ENCODE measurements at regions not wholly inside any gene's neighbourhood (a gene's known extent, or its start where the extent isn't known, plus 50 kb on each side); places are given as distances from the start of the nearest gene placed in this dataset.

- no peaks in the 10 kb centered on the region for H3K36me3 ChIP-seq (replicated peaks in 1 of 2; ENCODE audit: control insufficient read depth in 1 of 2, insufficient read depth in 2 of 2, low read length in 1 of 2)
- ChIA-PET POLR2A (no interaction called here), CTCF (interaction anchor here (1.2 to 7.9 kb wide), 3 partner anchors 79 to 637 kb away, joined by 3 to 97 read pairs (median 4); no protein-coding TSS in a partner anchor)
- no peaks in the 10 kb centered on the region for H3K79me2 ChIP-seq (ENCODE audit: insufficient read depth)
- H3K9ac ChIP-seq: no peak overlapping the region
- no peaks in the 10 kb centered on the region for H4K20me1 ChIP-seq (ENCODE audit: insufficient read depth)
- WGBS (ENCODE audit: low lambda C conversion rate): 9% methylated on average over 3 of the region's 3 CpGs
- H3K9me3 ChIP-seq: no peaks in the 10 kb centered on the region
- no peak overlapping the region for H2AFZ ChIP-seq (ENCODE audit: low read depth)
- no peak overlapping the region for H3K4me2 ChIP-seq
- TF ChIP-seq GATA2 (CRISPR knock-in tag; IDR thresholded peaks at IDR 0.05) (no peak), YY1 (IDR thresholded peaks at IDR 0.05; ENCODE audit: low read depth) (no peak), USF2 (IDR thresholded peaks at IDR 0.05; ENCODE audit: borderline replicate concordance, low read depth, low read length) (no peak), MAX (IDR thresholded peaks at IDR 0.05; ENCODE audit: low read depth) (no peak), RAD21 (IDR thresholded peaks at IDR 0.05; ENCODE audit: low read length) (no peak), TAF1 (IDR thresholded peaks at IDR 0.05; ENCODE audit: borderline replicate concordance, low read depth, low read length) (no peak), FOXM1 (IDR thresholded peaks at IDR 0.05; ENCODE audit: low read depth) (no peak), RXRA (IDR thresholded peaks at IDR 0.05; ENCODE audit: borderline replicate concordance, low read depth) (no peak), TCF12 (IDR thresholded peaks at IDR 0.05) (no peak), MEF2A (IDR thresholded peaks at IDR 0.05; ENCODE audit: borderline replicate concordance, low read depth) (no peak), JUND (IDR thresholded peaks at IDR 0.05) (no peak), GABPA (IDR thresholded peaks at IDR 0.05; ENCODE audit: low read depth) (no peak)
- TF ChIP-seq, protein P1, sequence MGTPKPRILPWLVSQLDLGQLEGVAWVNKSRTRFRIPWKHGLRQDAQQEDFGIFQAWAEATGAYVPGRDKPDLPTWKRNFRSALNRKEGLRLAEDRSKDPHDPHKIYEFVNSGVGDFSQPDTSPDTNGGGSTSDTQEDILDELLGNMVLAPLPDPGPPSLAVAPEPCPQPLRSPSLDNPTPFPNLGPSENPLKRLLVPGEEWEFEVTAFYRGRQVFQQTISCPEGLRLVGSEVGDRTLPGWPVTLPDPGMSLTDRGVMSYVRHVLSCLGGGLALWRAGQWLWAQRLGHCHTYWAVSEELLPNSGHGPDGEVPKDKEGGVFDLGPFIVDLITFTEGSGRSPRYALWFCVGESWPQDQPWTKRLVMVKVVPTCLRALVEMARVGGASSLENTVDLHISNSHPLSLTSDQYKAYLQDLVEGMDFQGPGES (IDR thresholded peaks at IDR 0.05; ENCODE audit: low read depth, low read length): no peak
- TF ChIP-seq, protein P2, sequence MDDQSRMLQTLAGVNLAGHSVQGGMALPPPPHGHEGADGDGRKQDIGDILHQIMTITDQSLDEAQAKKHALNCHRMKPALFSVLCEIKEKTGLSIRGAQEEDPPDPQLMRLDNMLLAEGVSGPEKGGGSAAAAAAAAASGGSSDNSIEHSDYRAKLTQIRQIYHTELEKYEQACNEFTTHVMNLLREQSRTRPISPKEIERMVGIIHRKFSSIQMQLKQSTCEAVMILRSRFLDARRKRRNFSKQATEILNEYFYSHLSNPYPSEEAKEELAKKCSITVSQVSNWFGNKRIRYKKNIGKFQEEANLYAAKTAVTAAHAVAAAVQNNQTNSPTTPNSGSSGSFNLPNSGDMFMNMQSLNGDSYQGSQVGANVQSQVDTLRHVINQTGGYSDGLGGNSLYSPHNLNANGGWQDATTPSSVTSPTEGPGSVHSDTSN (IDR thresholded peaks at IDR 0.05): no peak
- no peak for DNase-seq
- H3K4me3 ChIP-seq (ENCODE audit: low read depth in 2 of 2, low read length in 1 of 2): no peak overlapping the region
- H3F3A ChIP-seq (replicated peaks; ENCODE audit: insufficient read depth): peaks cover 3% of the 10 kb centered on the region
- H3K9me2 ChIP-seq: no peaks in the 10 kb centered on the region
- peaks cover 0 to 27% of the 10 kb centered on the region in 2 experiments; a peak in 1 of 4 replicates for H3K4me1 ChIP-seq (ENCODE audit: control insufficient read depth in 1 of 2, insufficient read depth in 2 of 2, low read depth in 1 of 2, low read length in 1 of 2)
- H3K27ac ChIP-seq (ENCODE audit: low read depth in 2 of 2, low read length in 1 of 2): no peak overlapping the region
- no peaks in the 10 kb centered on the region for H3K27me3 ChIP-seq (ENCODE audit: insufficient read depth)
These were observed 77.2 kb downstream of the CXCL12 start for GRCh38 chr10:44307691-44308090.

- Histone ChIP-seq H3K9ac (no peak overlapping the region), H3K9me2 (no peaks in the 10 kb centered on the region), H3F3A (replicated peaks; ENCODE audit: insufficient read depth) (peaks cover 10% of the 10 kb centered on the region), H3K27ac (ENCODE audit: low read depth in 2 of 2, low read length in 1 of 2) (no peak overlapping the region), H2AFZ (ENCODE audit: low read depth) (no peak overlapping the region), H3K4me1 (ENCODE audit: control insufficient read depth in 1 of 2, insufficient read depth in 2 of 2, low read depth in 1 of 2, low read length in 1 of 2) (peaks cover 0 to 33% of the 10 kb centered on the region in 2 experiments; a peak in 2 of 4 replicates), H3K4me2 (no peak overlapping the region), H3K9me3 (no peaks in the 10 kb centered on the region), H4K20me1 (ENCODE audit: insufficient read depth) (no peaks in the 10 kb centered on the region), H3K36me3 (replicated peaks in 1 of 2; ENCODE audit: control insufficient read depth in 1 of 2, insufficient read depth in 2 of 2, low read length in 1 of 2) (no peaks in the 10 kb centered on the region), H3K27me3 (ENCODE audit: insufficient read depth) (no peaks in the 10 kb centered on the region), H3K79me2 (ENCODE audit: insufficient read depth) (no peaks in the 10 kb centered on the region), H3K4me3 (ENCODE audit: low read depth in 2 of 2, low read length in 1 of 2) (no peak overlapping the region)
- 47% methylated on average over 2 of the region's 2 CpGs for WGBS (ENCODE audit: low lambda C conversion rate)
- TF ChIP-seq YY1 (IDR thresholded peaks at IDR 0.05; ENCODE audit: low read depth) (no peak), CTCF (IDR thresholded peaks at IDR 0.05) (peak; percentile 43), EP300 (IDR thresholded peaks at IDR 0.05; ENCODE audit: borderline replicate concordance in 1 of 2, low read depth in 1 of 2, low read length in 1 of 2) (no peak), RCOR1 (IDR thresholded peaks at IDR 0.05; ENCODE audit: low read length) (no peak), REST (IDR thresholded peaks at IDR 0.05; ENCODE audit: low read depth, low read length) (no peak), RXRA (IDR thresholded peaks at IDR 0.05; ENCODE audit: borderline replicate concordance, low read depth) (no peak)
- TF ChIP-seq, protein P2 (IDR thresholded peaks at IDR 0.05): no peak
- ChIA-PET CTCF (interaction anchor here (0.8 to 1.6 kb wide), 3 partner anchors 80 to 617 kb away, joined by 3 to 4 read pairs (median 3); no protein-coding TSS in a partner anchor), POLR2A (no interaction called here)
- DNase-seq: no peak
These were observed 78.1 kb downstream of the CXCL12 start for GRCh38 chr10:44306762-44307161.
